ENCODE measurements at regions not wholly inside any gene's neighbourhood (a gene's known extent, or its start where the extent isn't known, plus 50 kb on each side); places are given as distances from the start of the nearest gene placed in this dataset.
"Not testable (repeated sequence)": the region's sequence is repeated elsewhere in the genome, so short reads cannot be mapped to it uniquely, and the experiment has no call there.

DNA sequence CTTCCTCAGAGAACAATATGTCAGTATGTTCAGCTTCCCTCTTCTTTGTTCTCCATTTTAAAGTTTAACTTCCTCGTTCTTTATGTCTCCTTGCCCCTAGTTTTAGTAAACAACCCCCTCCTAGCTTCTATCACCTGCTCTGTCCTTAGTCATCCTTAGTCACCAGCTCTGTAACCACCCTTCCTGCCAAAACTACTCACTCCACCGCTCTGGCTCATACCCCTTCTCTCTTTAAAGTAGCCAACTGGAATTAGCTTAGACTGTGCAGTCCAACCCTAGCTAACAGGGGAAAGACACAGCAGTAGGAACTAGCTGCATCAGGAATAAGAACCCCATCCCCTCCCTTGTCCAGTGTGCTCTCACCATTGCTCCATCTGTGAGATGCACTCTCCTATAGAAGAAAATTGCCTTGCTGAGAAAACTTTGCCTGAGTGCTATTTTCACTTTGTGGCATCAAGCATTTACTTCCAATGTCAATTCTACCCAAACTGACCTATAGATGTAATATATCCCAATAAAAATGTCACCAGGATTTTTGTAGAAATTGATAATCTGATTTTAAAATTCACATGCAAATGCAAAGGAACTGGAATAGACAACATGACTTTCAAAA lies 603.2 kb downstream of the C12orf50 start:
- peak; percentile 24 for DNase-seq (ENCODE audit: low read depth)

DNA sequence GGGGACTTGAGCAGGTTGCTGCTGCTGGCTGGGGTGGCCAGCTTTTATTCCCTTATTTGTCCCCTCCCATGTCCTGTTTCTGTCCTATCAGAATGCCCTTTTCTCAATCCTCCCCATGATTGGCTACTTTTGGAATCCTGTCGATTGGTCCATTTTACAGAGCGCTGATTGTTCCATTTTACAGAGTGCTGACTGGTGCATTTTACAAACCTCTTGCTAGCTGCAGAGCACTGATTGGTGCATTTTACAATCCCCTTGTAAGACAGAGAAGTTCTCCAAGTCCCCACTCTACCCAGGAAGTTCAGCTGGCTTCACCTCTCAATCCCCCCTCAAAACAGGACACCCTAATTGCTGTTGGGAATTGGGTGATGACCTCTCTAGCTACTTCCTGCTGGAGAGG lies 608.0 kb downstream of the C12orf50 start:
- not testable (repeated sequence) for DNase-seq (ENCODE audit: low read depth)

DNA sequence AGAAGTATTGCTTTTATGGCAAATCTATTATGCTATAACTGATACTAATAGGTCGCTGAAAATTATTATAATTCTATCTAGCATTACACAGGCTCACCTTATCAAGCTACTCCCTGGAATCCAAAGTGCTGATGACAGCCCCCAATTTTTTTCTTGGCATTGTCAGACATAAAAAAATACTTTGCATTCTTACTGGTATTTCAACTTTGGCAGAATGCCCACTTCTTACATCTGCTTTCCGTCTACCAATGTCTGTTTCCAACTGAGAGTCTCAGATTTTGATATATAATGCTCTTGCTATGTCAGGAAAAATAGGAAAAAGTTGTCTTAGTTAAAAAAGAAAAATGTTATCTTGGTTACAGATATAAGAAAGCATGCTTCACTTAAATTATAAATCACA lies 615.4 kb downstream of the C12orf50 start:
- peak; percentile 37 for DNase-seq (ENCODE audit: low read depth)

DNA sequence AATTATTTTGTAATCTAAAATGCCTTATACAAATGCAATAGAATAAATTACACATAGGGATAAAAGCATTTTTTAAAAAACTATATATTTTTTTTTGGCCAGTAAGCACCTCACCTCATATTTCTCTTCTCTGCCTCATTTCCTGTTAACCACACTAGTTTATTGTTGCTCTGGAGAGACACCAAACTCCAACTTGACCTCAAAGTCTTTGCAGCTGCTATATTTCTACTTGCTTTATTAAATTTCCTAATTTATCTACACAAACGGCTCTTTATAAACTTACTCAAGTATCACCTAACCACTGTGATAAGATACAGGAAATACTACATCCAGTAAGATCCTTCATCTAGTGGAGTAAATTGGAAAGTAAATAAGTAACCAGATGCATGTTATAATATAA lies 622.3 kb downstream of the C12orf50 start:
- DNase-seq (ENCODE audit: low read depth): no peak

DNA sequence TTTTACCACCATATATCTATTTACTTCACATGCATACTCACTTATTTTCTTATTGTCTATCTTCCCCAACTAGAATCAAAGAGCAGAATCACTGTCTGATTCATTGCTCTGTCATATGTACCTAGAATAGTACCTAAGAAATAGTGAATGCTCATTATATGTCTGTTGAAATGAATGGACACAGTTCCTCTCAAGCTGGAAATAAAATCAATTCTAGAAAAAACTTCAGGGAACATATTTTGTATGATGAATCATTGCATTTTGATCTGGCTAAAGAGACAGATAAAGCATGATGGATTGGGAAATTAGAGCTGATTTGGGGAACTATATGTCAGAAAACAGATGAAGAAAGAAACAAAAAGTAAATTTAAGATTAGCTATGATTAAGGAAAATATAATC lies 623.3 kb downstream of the C12orf50 start:
- no peak for DNase-seq (ENCODE audit: low read depth)

DNA sequence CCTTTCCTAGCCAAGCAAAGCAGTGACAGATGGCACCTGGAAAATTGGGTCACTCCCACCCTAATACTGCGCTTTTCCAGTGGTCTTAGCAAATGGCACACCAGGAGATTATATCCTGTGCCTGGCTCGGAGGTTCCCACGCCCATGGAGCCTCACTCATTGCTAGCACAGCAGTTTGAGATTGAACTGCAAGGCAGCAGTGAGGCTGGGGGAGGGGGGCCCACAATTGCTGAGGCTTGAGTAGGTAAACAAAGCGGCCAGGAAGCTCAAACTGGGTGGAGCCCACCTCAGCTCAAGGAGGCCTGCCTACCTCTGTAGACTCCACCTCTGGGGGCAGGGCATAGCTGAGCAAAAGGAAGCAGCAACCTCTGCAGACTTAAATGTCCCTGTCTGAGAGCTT lies 635.0 kb downstream of the C12orf50 start:
- DNase-seq (ENCODE audit: low read depth): not testable (repeated sequence)

DNA sequence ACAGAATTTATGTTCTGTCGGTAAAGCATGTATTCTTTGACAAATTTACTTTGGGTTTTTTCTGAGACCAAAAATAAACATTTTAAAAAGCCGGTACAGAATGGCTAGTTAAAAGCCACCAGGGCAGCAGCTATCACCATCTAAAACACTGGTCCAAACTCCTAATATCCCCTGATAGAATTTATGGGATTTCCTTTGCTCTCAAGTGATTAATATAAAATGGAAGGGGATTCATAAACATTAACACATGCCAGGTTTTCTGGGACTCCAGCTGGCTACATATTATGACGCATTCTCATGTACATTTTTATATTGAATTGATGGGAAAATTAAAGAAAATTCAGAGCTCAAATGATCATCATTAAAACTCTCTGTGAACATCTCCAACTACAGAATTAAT lies 640.8 kb downstream of the C12orf50 start:
- DNase-seq (ENCODE audit: low read depth): no peak

DNA sequence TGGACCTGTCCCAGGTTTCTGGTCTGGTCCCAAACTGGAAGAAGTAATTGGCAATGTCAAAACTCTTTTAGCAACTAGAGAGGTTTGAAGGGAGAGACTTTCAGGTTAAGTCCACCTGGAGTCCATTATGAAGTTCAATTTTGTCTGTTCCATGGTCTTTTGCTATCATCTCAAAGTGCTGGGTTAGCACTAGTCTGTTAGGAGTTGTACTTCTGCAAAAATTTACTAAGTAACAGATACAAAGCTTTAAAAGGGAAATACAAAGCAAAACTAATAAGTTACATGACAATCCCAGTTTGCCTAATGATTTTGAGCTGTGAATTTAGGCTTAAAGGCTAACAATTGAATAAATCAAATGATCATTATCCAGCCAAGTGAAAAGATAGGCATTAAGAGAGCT lies 643.9 kb downstream of the C12orf50 start:
- no peak for DNase-seq (ENCODE audit: low read depth)

DNA sequence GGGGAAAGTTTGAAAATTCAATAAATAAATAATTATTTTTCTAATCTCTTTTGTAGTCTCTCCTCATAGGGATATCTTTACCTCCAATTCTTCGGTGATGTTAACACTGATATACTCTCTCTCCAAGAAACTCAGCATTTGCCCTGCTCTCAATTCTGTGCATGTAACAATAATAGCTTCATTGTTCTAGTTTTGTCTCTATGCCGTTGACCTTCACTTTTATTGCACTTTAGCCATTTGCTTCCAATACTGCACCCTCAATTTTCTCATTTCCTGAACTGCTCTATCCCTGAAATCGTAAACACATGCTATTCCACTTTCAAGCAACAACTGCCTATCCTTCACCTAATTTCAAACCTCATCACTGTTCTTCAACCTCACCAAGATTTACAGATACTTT lies 645.0 kb downstream of the C12orf50 start:
- DNase-seq (ENCODE audit: low read depth): no peak

DNA sequence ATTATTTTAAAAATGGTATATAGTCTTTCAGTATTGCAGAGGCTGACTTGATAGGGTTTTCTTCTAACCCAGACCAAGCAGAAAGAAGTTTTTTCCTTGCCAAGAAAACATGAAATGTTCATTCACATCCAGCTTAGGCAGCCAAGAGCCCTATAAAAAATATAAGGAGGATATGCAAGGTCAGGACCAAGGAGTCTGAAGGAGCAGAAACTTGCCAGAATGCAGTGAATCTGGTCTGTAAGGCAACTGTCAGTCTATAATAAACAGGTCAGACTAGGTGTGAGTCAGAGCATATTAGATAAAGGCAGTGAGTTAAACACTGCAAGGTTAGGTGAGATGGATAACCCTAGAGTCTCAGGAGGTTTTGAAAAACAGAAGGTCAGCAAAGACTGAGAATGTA lies 645.5 kb downstream of the C12orf50 start:
- no peak for DNase-seq (ENCODE audit: low read depth)

DNA sequence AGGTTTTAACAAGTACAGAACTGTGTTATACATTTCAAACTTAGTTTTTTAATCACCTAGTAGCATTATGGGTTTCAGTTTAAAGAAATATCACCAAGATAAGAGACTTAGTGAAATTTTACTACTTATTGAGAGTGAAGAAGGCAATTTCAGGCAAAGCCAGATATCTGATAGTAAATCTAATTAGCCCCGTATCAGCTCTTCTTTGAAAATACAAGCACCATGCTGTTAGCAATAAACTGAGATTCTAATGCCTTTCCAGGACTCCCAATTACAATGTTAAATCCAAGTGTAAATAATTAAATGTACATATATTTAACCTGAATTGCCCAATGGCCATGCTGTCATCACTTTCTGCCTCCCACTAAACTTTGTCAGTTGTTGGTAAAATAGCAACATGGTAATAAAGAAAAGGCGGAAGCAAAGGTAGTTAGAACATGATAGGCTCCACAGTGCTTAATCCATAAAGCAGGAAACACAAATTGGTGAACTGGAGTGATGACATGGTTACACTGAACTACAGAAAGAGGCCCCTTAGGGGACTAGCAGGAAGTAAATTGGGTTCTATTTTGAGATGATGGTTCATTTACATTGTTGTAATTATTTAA lies 646.1 kb downstream of the C12orf50 start:
- DNase-seq (ENCODE audit: low read depth): no peak

DNA sequence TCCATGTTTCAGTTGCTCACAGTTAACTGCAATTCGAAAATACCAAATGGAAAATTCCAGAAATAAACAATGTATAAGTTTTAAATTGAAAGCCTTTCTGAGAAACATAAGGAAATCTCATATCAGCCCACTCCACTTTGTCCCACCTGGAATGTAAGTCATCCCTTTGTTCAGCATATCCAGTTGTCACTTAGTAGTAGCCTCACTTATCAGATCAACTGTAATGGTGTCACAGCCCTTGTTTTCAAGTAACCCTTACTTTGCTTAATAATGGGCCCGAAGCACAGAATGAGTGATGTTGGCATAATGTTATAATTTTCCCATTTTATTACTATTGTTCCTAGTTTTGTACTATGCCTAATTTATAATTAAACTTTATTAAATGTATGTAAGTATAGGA lies 646.8 kb downstream of the C12orf50 start:
- no peak for DNase-seq (ENCODE audit: low read depth)

DNA sequence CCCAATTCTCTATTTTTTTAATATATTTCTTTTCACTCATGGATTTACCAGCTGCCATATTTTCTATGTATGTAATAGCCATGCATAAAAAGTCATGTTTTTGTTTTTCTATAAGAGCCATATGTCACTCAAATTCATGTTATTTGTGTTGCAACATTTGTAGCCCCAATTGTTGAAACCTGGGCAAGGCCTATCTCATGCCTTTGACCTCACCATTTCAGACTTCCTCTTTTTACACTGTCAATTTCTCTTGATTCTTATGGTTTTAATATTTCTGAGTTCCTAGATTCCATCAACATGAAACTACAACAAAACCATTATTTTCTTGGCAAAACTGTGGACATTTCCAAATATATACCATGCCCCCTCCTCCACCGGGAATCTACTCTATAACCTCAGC lies 647.5 kb downstream of the C12orf50 start:
- DNase-seq (ENCODE audit: low read depth): no peak

DNA sequence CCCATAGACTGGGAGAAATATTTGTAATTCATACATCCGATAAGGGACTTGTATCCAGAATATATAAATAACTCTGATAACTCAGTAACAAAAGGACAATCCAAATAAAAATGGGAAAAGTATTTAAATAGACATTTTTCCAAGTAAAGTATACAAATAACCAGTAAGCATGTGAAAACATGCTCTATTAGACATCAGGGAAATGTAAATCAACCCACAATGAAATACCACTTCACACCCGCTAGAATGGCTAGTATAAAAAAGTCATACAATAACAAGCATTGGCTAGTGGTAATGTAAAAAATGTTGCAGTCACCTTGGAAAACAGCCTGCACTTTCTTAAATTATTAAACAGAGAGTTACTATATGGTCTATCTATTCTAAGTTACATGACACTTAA lies 650.7 kb downstream of the C12orf50 start:
- no peak for DNase-seq (ENCODE audit: low read depth)

DNA sequence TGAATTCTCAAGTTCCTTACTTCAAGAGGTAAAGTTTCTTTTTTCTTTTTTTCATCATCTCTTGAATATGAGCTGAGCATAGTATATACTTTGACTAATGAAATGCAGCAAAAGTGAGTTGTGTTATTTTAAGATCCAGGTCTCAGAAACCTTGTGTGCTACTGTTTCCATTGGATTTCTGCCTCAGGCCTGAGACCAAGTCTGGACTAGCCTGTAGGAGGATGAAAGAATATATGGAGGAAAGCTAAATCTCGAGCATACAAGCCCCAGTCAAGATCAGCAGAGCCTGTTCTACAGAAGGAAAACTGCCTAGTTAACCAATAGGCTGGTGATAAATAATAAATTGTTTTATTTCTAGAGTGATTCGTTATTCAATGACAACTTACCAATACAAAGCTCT lies 652.5 kb downstream of the C12orf50 start:
- DNase-seq (ENCODE audit: low read depth): no peak

DNA sequence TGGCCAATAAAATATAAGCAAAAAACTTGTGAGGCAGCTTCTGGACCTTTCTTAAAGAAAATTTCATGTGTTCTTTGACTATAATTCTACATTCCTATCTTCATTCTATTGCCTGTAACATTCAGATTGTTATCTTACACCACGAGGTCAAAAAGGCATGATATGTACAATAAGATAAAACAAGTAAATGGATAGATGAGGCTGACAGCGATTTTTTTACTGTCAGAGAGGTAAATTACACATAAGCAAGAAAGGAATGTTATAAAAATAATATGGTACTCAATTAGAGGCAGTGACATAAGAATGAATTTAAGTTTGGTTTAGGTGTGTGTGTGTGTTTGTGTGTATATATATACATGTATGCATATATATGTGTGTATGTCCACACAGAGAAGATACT lies 660.0 kb downstream of the C12orf50 start:
- no peak for DNase-seq (ENCODE audit: low read depth)

DNA sequence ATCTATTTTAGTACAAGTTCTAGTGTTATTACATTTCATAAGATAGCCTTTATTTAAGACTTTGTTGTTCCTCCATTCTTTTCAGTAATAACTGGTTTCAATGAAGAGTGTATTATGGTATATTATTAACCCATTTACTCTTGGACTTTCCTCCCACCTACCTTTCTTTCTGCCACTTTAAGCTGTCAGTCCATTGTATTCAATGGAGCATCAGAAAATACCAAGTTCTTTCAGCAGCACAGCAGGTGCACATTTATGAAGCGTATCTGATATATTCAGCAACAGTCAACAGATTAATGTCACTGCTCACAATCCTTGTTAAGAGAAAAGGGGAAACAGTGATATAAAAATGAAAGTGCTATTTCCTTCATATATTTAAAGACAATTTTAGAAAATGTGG lies 660.9 kb downstream of the C12orf50 start:
- no peak for DNase-seq (ENCODE audit: low read depth)

DNA sequence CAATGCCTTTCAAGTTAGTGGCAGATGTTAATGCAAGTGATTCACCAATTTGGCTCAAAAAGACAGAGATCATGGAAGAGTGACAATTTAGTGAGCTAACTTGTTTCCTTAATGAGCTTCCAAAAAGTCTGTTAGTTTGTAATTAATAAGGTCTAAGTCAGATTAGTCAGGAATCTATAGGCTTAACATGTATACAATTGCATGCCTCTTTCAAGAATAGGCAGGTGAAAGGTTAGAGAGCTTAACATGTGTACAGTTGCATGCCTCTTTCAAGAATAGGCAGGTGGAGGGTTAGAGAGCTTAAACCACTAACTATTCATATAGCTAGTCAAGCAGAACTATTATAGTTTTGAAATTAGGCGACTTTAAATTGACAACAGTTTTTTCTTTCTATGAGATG lies 663.8 kb downstream of the C12orf50 start:
- no peak for DNase-seq (ENCODE audit: low read depth)

DNA sequence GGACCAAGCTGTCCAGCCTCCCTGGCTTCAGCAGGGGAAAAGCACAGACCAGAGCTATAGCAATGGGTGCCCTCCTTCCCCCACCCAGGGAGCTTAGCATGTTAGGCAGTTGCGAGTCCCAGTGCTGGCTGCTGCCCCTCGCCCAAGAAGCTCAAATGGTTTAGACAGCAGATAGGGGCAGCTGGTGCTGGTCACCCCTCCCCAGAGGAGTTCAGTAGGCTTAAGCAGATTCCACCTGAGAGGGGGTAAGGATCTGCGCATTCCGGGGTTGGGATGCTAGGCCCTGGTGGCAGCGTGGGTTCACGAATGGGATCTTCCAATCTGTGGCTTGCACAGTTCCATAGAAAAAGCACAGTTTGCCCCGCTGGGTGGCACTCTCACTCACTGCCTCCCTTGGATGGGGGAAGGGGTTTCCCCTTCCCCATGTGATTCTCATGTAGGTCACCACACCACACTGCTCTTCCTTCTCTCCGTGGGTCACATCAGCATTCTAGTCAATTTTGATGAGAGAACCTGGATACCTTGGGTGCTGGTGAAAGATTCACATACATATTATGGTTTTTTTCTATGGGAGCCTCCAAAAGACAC lies 665.6 kb downstream of the C12orf50 start:
- DNase-seq (ENCODE audit: low read depth): peak; percentile 8

DNA sequence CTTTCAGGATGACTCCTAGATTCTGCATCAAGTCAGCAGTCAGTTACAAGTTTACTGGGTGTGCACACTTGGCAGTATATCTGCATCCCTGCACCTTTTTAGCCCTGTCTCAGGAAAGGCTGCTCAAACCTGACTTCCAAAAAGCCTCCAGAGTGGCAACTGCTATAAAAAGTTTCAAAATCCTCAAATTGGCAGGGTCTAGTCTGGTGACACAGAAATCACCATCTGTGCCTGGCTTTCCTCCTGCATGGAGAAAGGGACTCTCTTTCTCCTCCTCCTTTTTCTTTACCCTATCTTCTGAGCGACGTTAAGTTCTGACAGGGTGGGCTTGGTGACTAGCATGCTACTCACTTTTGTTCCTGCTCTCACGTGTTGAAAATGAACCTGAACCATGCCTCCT lies 679.5 kb downstream of the C12orf50 start:
- no peak for DNase-seq (ENCODE audit: low read depth)

DNA sequence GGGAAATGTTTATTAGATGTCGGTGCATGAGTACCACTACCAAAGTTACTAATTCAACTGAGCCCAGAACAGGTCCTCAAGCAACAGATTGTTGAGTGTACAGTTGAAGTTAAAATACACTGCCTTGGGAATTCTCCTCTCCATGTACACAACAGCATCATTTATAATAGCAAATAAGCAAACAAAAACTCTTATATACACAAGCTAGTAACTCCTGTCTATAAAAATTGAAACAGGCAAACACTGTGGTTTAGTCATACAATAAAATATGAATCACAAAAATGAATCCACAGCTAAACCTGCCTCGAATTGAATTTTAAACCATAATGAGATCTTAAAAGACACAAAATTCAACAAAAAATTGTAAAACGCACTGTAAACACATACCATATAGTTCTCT lies 681.1 kb downstream of the C12orf50 start:
- DNase-seq (ENCODE audit: low read depth): no peak

DNA sequence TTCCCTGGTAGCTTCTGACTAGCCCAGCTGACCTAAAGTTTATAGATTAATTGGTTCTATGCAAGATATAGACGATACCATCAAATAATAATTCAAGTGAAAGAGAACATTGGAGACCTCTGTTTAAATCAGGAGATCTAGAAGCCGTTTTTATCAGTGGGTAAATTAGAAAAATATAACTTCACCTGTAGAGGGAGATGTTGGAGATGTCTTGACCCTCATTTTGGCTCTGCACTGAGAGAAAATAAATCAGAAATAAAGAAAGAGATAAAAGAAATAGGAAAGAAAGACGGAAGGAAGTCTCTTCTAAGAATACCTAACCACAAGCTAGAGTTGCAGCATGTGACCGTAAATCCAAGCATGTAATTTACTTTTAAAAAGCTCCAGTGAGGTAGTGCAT lies 684.5 kb downstream of the C12orf50 start:
- DNase-seq (ENCODE audit: low read depth): peak; percentile 3

DNA sequence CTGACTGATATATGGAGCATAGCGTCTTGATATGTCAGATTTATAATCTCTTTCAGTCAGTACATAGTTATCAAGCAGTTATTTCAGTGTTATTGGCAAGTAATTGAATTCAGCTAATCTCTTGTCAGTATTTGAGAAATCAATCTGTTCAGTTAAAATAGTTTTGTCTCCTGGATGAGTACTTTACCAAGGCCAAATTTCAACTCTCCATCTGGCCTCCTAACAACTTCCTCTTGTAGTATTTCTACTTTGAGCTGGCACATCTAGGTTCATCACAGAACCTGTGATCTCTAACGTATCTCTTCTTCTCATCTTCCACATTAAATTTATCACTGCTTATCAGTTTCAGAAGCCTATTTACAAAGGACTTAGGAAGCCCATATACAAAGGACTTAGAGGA lies 690.5 kb downstream of the C12orf50 start:
- no peak for DNase-seq (ENCODE audit: low read depth)

DNA sequence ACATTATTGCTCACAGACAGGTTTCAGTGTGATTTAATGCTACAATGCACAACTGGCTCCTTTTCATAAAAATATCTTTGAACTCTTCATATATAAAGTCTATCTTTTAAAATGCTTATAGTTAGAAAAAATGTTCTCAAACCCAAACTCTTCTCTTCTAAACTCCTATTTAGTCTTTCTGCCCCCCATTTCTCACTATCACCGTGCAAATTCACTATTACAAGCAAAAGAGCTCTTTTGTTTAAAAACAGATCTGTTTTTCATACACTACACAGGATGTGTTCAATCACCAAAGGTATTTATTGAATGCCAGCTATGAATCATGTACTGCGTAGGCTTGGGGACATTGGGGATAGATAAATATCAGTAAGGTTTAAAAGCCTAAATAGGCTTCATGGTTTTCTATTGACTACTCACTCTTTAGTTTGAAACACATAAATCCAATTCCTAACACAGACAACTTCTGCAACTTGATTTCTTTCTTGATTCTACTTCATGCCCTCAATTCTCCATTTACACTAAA lies 692.3 kb downstream of the C12orf50 start:
- no peak for DNase-seq (ENCODE audit: low read depth)

Measured in RPMI7951 (cell line).